Stomach (tissue), 8 donors: ENCODE measurements at regions not wholly inside any gene's neighbourhood (a gene's known extent, or its start where the extent isn't known, plus 50 kb on each side); places are given as distances from the start of the nearest gene placed in this dataset.

Experiments used
- DNase-seq, 2 donors: peaks; one replicate each; pipeline versions ENCODE4 v3.0.0 to v3.0.0-alpha.2; 2013 to 2019
- H3K27ac ChIP-seq, 5 donors: fragments of 200-600 bp in 4 of 5; sonication (generic) in 4 of 5; one replicate each; pipeline ENCODE4 v1.5.1; 2013 to 2019; ENCODE audit warnings: mild to moderate bottlenecking in 1 of 5, moderate library complexity in 1 of 5
- H3K27me3 ChIP-seq, 3 donors: fragments of 200-600 bp; sonication (generic); one replicate each; pipeline ENCODE4 v1.5.1; 2017 to 2019; ENCODE audit warnings: mixed run types in 1 of 3
- H3K36me3 ChIP-seq, 4 donors: fragments of 200-600 bp; sonication (generic); 1 replicate in 3 of 4; 2 replicates in 1 of 4; pipeline ENCODE4 v1.5.1; 2016 to 2019
- H3K4me1 ChIP-seq, 4 donors: fragments of 200-600 bp; sonication (generic); one replicate each; pipeline ENCODE4 v1.5.1; 2016 to 2019
- H3K4me3 ChIP-seq, 4 donors: fragments of 200-600 bp; sonication (generic) in 3 of 4; one replicate each; pipeline ENCODE4 v1.5.1; 2016 to 2019; ENCODE audit warnings: mild to moderate bottlenecking in 1 of 4
- H3K9me3 ChIP-seq, 4 donors: fragments of 200-600 bp; sonication (generic); one replicate each; pipeline ENCODE4 v1.5.1; 2016 to 2019
- CTCF ChIP-seq, 7 experiments: fragments of 450-650 bp in 4 of 7; fragments of 200-600 bp in 3 of 7; sonication (generic) in 3 of 7; IDR thresholded peaks; one replicate each; pipeline ENCODE4 v1.5.1; 2016 to 2019; ENCODE audit warnings: antibody characterized with exemption in 7 of 7, control low read depth in 2 of 7, mild to moderate bottlenecking in 1 of 7
- EP300 ChIP-seq: sonication (generic); formaldehyde crosslinking; IDR thresholded peaks from one replicate; pipeline ENCODE4 v1.6.1; 2017; ENCODE audit warnings: antibody characterized with exemption
- POLR2A ChIP-seq, 4 donors: fragments of 450-650 bp; IDR thresholded peaks; one replicate each; pipeline ENCODE4 v1.6.1; 2016; ENCODE audit warnings: antibody characterized with exemption in 4 of 4, control low read depth in 2 of 4, mild to moderate bottlenecking in 1 of 4, moderate library complexity in 1 of 4
- POLR2AphosphoS5 ChIP-seq, 3 donors: sonication (generic); formaldehyde crosslinking; IDR thresholded peaks; one replicate each; pipeline ENCODE4 v1.6.1; 2016; ENCODE audit warnings: antibody characterized with exemption in 3 of 3
- WGBS, 5 donors: extraction: QIAGEN DNeasy Blood & Tissue Kit in 3 of 5; methylation state at CpG; one replicate each; pipeline versions ENCODE4 v1.1.5 to v1.1.7; 2013 to 2018; 5-methylcytosine and 5-hydroxymethylcytosine counted together
- intact Hi-C: fragments of 100-400 bp; cut with DNase I; formaldehyde crosslinking; loops from one replicate; pipeline ENCODE4 v1.15.1; 2023; ENCODE audit warnings: low total_unique reads
- donor health status: healthy with polysubstance abuse.
- donor health status: Bipolar disorder and iron deficiency.
- donor health status: healthy.

DNA sequence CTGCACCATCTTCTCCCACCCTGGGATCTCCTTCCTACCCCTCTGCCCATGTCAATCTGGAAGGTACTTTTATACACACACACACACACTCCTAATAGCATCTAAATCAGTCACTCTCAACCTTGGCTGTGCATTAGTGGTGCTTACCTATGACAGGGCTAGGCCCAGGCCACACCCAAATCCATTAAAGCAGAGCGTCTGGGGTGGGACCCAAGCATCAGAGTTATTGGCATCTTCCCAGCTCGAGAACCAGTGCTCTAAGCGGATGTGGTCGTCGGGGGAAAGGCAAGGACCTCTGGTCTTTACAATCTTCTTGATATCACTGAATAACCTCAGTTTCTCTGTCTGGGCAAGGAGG lies 194.6 kb downstream of the TRIM29 start:
- 57 to 73% (median 68%) methylated on average over 5 of the region's 5 CpGs for WGBS, 5 donors

GRCh38 chr11:119942583-119943297 lies 195.2 kb downstream of the TRIM29 start:
- H3K36me3 ChIP-seq: no peaks in the 10 kb centered on the region
- TF ChIP-seq POLR2AphosphoS5 (IDR thresholded peaks at IDR 0.05) (no peak), POLR2A (IDR thresholded peaks at IDR 0.05) (no peak)
- H3K27me3 ChIP-seq: peaks cover 0 to 35% (median 0%) of the 10 kb centered on the region in 3 donors
- H3K4me3 ChIP-seq: no peak overlapping the region
- no peaks in the 10 kb centered on the region for H3K9me3 ChIP-seq
- intact Hi-C loops: no loop called here
- DNase-seq: no peak
- H3K4me1 ChIP-seq: no peaks in the 10 kb centered on the region
- WGBS, 5 donors: 90 to 93% (median 91%) methylated on average over 7 of the region's 7 CpGs
- H3K27ac ChIP-seq: no peak overlapping the region

More for the DNA sequence above, 194.6 kb downstream of the TRIM29 start:
- intact Hi-C loops: no loop called here
- no peaks in the 10 kb centered on the region for H3K4me1 ChIP-seq
- TF ChIP-seq CTCF (IDR thresholded peaks at IDR 0.05) (no peak), EP300 (no peak), POLR2AphosphoS5 (IDR thresholded peaks at IDR 0.05) (no peak), POLR2A (IDR thresholded peaks at IDR 0.05) (no peak)
- no peak for DNase-seq
- peaks cover 0 to 39% (median 0%) of the 10 kb centered on the region in 3 donors for H3K27me3 ChIP-seq
- no peaks in the 10 kb centered on the region for H3K36me3 ChIP-seq
- H3K27ac ChIP-seq: no peak overlapping the region
- H3K9me3 ChIP-seq: no peaks in the 10 kb centered on the region
- no peak overlapping the region for H3K4me3 ChIP-seq

DNA sequence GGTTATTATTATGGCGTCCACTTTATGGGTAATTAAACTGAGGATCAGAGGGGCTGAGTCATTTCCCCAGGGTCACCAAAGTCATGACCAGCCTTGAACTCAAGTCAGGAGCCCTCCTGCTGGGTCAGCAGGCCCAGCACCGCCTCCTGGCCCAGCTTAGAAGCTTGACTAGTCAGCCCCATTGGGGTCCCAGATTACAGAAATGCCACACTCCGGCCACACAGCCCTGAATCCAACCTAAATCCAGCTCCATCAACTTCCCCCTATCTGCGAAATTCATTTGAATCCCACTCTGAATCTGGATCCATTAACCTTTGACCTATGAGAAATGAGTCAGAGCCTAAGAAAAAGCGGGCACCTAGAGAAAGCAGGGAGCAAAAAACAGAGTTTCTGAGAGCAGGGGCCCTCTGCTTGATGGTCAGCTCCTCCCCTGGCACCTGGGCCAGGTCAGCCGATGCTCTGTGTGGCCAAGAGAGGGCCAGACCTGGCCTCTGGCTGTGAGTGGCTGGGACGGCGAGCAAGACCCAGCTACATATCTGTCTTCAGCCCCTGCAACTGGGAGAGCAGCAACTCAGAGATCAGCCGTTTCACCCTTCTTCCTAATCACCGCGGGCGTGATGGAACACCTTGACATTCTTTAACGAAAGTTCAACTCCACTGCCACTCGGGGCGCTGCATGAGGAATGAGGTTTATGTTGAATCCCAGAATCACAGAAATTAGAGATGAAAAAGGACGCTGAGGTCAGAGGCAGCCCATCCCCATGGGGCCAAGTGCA lies 196.1 kb downstream of the TRIM29 start:
- intact Hi-C loops: no loop called here

GRCh38 chr11:119941171-119941570 lies 196.7 kb downstream of the TRIM29 start:
- 72 to 83% (median 74%) methylated on average over 6 of the region's 6 CpGs for WGBS, 5 donors
- intact Hi-C loops: no loop called here
- no peak overlapping the region for H3K4me3 ChIP-seq
- no peak for TF ChIP-seq EP300
- no peak for TF ChIP-seq POLR2AphosphoS5 (IDR thresholded peaks at IDR 0.05)
- no peak for TF ChIP-seq POLR2A (IDR thresholded peaks at IDR 0.05)
- TF ChIP-seq CTCF (IDR thresholded peaks at IDR 0.05): no peak
- no peaks in the 10 kb centered on the region for H3K9me3 ChIP-seq
- no peaks in the 10 kb centered on the region for H3K36me3 ChIP-seq
- no peaks in the 10 kb centered on the region for H3K4me1 ChIP-seq
- H3K27me3 ChIP-seq: peaks cover 0 to 28% (median 0%) of the 10 kb centered on the region in 3 donors
- DNase-seq: no peak
- no peak overlapping the region for H3K27ac ChIP-seq

More for the DNA sequence above, 196.1 kb downstream of the TRIM29 start:
- no peaks in the 10 kb centered on the region for H3K36me3 ChIP-seq
- 56 to 66% (median 62%) methylated on average over 14 to 16 of the region's 16 CpGs for WGBS, 5 donors
- no peak overlapping the region for H3K27ac ChIP-seq
- no peak for DNase-seq
- H3K4me1 ChIP-seq: no peaks in the 10 kb centered on the region
- no peak overlapping the region for H3K4me3 ChIP-seq
- H3K27me3 ChIP-seq: peaks cover 0 to 28% (median 0%) of the 10 kb centered on the region in 3 donors
- no peak for TF ChIP-seq EP300
- no peak for TF ChIP-seq POLR2AphosphoS5 (IDR thresholded peaks at IDR 0.05)
- TF ChIP-seq POLR2A (IDR thresholded peaks at IDR 0.05): no peak
- no peak for TF ChIP-seq CTCF (IDR thresholded peaks at IDR 0.05)
- H3K9me3 ChIP-seq: no peaks in the 10 kb centered on the region
